GM18909 (cell line): ENCODE measurements at regions not wholly inside any gene's neighbourhood (a gene's known extent, or its start where the extent isn't known, plus 50 kb on each side); places are given as distances from the start of the nearest gene placed in this dataset.

Source experiments
- ATAC-seq: cut with Tn5 transposase; IDR thresholded peaks from one replicate; pipeline ENCODE4 v1.9.1; 2021; ENCODE audit warnings: mild to moderate bottlenecking; ENCODE audit not compliant: unreplicated experiment, poor library complexity

DNA sequence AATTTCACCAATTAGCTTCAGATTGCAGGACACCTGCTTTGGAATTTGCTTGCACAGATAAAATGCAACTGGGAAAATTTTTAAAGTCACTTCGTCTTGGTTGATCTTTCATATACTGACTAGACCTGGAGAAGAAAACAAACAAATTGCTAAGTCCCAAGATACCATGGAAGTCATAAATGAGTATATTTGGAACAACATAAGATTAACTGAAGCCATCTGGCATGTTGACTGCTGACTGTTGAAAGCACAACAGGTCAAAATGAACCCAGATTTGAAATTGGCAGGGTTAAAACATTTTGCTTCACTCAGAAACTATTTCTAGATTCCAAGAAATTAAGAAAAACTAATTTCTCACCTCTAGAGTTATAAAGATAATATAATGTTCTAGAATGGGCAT is 470.7 kb downstream of the LPIN1 start:
- ATAC-seq: no peak

DNA sequence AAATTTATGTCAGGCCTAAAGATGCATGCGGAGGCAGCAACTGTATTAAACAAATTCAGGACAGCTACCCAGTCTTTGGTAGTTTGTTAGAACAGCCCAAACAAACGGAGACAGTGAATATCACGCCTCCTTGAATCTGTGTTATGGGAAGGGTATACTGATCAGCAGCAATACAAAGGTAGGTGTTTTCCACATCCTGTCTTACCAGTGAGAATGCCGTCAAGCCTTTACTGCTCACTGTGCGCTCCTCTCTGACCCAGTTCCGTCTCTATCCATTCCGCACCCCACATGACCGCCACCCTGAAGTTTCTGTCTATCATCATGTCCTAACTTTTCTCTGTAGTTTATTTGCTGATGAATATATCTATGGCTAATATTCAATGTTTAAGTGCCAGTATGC is 473.3 kb downstream of the LPIN1 start:
- no peak for ATAC-seq

GRCh38 chr2:12221584-12221983 is 475.2 kb downstream of the LPIN1 start:
- no peak for ATAC-seq

GRCh38 chr2:12222554-12222953 is 476.1 kb downstream of the LPIN1 start:
- no peak for ATAC-seq

GRCh38 chr2:12223732-12224131 is 477.3 kb downstream of the LPIN1 start:
- no peak for ATAC-seq

GRCh38 chr2:12226653-12227052 is 480.2 kb downstream of the LPIN1 start:
- no peak for ATAC-seq

- ATAC-seq: no peak
Observed at GRCh38 chr2:12227941-12228608, 481.6 kb downstream of the LPIN1 start.

- ATAC-seq: no peak
Observed at GRCh38 chr2:12231288-12231687, 484.9 kb downstream of the LPIN1 start.

GRCh38 chr2:12232876-12233275 is 483.9 kb upstream of the TRIB2 start:
- no peak for ATAC-seq

GRCh38 chr2:12236136-12236844 is 480.4 kb upstream of the TRIB2 start:
- no peak for ATAC-seq

DNA sequence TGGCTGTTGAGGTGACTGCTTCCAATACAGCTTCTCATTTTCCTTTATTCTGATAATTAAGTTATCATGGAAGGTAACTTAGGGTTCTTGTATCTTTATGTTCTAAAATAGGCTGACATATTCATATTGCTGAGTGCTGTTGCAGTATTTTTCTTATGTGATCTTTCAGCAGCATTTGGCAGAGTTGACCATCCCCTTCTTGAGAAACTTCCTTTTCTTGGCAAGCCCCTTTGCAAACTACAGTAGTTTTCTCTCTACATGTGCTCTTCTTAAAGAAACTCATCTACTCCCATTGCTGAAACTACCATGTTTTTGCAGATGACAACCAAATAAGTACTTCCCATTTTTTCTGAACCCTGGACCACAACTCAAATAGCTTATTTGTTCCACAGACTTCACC is 476.5 kb upstream of the TRIB2 start:
- ATAC-seq: no peak

- ATAC-seq: no peak
Observed at GRCh38 chr2:12243381-12243780, 473.4 kb upstream of the TRIB2 start.

- no peak for ATAC-seq
Observed at GRCh38 chr2:12244070-12244469, 472.7 kb upstream of the TRIB2 start.

DNA sequence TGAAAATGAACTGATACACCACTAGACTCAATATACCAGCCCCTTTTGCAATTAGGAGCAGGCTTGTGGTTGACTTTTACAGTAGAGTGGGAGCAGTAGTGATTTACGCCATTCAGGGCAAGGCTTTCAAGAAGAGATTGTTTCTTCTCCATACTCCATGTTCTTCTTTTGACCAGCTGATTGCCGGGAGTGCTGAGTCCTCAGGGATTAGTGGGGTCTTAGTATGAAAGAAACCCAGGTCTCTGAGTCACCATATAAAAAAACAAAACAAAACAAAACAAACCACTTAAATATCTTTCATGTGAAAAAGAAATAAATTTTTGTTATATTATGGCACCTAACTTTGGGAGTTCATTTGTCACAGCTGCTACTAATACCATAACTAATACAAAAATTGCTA is 465.6 kb upstream of the TRIB2 start:
- no peak for ATAC-seq

- no peak for ATAC-seq
Observed at GRCh38 chr2:12251749-12252148, 465.0 kb upstream of the TRIB2 start.

DNA sequence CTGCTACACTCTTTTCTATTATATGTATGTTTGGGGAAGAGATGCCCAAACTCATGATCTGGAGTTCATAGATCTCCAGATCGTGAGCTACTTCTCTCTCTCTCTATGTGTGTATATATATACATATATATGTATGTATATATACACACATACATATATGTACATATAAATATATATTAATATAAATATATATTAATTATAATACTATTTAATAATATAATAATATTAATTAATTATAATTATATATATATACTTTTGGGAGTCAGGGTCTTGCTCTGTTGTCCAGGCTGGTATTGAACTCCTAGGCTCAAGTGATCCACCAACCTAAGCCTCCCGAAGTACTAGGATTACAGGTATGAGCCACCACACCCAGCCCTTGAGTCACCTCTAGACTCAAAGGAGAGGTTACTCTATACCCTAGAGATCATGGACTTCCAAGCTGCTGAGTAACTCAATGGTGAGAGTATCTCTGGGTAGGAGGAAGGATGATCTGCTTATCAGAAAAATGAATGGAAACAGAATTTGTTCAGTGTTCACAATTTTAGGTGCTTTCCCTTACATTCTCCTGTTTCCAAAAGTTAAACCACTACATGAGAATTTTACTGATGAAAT is 463.5 kb upstream of the TRIB2 start:
- ATAC-seq: no peak

- no peak for ATAC-seq
Observed at GRCh38 chr2:12254280-12254860, 462.4 kb upstream of the TRIB2 start.

GRCh38 chr2:12256206-12256605 is 460.5 kb upstream of the TRIB2 start:
- no peak for ATAC-seq

DNA sequence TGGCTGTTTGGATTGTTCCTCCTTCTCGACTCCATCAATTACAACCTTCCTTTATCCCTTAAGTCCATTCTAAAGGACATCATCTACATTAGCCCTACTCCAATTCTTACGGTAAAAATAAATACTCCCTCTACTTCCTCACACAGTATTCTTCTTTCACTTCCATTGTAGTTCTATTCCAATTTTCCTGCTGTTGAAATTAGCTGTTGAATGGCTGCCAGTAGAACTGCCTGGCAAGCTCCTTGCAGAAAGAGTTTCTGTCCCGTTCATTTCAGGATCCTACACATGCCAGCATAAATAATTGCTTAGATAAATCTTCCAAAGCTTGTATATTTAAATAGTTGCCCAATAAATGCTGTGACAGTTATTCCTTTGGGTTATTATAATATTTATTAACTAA is 459.3 kb upstream of the TRIB2 start:
- ATAC-seq: no peak

GRCh38 chr2:12259493-12259892 is 457.2 kb upstream of the TRIB2 start:
- ATAC-seq: no peak

DNA sequence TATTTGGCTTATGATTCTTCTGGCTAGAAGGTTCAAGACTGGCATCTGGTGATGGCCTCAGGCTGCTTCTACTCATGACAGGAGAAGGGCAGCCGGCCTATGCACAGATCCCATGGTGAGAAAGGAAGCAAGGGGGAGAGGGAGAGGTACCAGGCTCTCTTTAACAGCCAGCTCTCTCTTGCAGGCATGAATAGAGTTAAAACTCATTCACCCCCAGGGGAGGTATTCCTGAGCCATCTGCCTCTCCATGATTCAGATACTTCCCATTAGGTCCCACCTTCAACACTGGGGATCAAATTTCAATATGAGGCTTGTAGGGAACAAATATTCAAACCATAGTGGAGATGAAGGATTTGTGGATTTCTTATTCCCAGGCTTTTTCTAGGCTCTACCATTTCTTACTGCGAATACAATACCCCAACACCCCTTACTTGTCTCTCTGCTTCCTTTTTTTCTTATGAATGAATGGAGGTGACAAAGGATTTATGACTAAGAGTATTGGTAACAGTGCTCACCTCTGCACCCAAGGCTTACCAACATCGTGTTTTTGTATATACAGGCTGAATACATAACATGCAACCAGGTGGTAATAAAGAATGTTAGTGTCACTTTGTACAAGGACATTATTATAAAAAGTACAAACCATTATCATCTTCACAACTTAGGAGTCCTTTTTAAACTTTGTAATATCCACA is 454.6 kb upstream of the TRIB2 start:
- no peak for ATAC-seq
